DMS53 (cell line): ENCODE measurements at regions not wholly inside any gene's neighbourhood (a gene's known extent, or its start where the extent isn't known, plus 50 kb on each side); places are given as distances from the start of the nearest gene placed in this dataset.
"Not testable (repeated sequence)": the region's sequence is repeated elsewhere in the genome, so short reads cannot be mapped to it uniquely, and the experiment has no call there.

Experiments
- DNase-seq: peaks from one replicate; lab custom pipeline; 2025; lab: John Stamatoyannopoulos, UW

DNA sequence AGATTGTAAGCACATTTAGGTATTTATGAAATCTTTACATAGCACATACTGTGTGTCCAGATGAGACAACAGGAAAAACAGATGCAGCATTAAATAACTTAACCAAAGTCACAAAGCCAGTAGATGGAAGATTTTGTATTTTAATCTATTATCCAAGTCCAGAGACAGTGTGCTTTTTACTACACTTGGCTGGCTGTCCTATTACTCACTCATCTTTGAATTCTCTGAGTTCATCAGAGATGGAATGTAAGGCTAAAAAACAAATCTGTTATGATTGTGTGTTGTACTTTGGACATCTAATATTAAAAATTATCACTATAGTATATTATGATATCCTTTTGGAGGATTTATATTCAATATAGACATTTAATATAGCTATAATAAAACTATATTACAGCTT lies 1189.4 kb downstream of the DSC3 start:
- no peak for DNase-seq

DNA sequence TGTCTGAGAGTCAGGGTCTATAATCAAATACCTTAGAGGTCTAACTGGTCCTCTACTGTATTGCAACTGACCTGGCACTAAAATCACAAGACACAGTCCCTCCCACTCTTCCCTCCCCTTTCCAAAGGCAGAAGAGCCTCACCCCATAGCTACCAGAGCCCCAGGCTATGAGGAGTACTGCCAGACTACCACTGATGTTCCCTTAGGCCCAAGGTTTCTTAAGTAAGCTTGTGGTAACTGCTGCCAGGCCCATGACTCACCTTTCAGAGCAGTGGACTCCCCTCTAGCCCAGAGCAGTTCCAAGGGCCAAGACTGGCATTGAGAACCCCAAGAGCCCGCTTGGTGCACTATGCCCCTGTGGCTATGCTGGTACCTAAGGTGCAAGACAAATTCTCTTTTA lies 1193.4 kb downstream of the DSC3 start:
- DNase-seq = no peak

DNA sequence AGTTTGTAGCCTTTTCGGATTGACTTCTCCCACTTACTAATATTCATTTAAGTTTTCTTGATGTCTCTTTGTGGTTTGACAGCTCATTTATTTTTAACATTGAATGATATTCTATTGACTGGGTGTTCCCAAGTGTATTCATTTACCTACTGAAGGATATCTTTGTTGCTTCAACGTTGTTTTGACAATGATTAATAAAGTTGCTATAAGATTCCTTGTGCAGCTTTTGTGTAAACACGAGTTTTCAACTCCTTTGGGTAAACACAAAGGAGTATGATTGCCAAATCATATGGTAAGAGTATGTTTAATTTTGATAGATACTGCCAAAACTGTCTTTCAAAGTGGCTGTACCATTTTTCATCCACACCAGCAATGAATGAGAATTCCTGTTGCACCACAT lies 1200.9 kb downstream of the DSC3 start:
- no peak for DNase-seq

DNA sequence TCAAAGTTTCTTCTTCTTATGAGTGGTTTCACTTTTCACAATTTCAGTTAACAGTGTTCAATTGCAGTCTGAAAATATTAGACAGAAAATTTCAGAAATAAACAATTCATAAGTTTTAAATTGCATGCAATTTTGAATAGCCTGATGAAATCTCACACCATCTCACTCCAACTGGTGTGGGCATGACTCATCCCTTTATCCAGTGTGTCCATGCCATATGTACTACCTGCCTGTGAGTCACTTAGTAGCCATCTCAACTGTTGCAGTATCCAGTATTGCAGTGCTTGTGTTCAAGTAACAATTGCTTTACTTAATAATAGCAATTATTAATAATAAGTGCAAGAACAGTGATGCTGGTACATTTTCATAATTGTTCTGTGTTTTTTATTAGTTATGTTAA lies 1202.5 kb downstream of the DSC3 start:
- DNase-seq = peak; percentile 80

DNA sequence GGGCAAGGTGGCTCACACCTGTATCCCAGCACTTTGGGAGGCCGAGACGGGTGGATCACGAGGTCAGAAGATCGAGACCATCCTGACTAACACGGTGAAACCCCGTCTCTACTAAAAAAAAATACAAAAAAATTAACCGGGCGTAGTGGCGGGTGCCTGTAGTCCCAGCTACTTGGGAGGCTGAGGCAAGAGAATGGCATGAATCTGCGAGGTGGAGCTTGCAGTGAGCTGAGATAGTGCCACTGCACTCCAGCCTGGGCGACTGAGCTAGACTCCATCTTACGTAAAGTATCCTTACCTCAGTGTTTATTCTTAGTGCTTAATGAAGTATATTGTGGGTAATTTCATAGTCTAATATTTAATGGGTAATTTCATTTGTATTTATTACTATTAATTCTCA lies 1203.6 kb downstream of the DSC3 start:
- DNase-seq = not testable (repeated sequence)

DNA sequence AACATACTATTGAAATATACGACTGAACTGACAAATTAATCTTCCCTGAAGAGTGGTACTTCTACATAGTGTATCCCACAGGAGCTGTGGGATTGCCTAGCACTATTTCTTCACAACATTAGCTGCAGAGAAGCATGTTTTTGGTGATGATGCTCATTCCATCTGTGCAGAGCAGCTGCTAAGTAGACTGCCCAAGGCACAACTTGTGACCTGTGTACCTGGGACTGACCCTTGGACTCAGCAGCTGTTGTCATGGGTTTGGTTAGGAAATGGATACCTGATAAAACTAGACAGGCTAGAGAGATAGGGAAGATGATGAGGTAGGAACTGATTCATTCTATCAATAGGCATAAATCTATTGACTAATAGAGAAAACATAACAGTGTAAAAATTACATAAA lies 1204.0 kb downstream of the DSC3 start:
- DNase-seq = peak; percentile 74

DNA sequence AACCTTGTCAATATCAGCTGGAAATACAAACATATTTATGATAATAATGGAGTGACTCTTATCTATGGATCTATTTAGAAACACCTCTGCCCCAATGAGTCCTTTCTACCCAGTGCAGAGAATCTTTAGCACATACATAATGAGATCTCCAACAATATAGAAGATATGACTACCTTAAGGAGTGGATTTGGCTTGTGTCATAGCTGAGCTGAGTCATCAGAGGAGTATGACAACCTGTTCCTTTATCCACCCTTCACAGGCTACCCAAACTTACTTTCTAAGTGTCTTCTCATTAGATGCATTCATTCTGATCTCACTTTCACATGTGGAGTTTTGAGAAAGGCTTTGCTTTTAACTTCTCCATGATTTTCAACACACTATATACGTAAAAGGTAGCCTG lies 1218.9 kb downstream of the DSC3 start:
- peak; percentile 4 for DNase-seq

DNA sequence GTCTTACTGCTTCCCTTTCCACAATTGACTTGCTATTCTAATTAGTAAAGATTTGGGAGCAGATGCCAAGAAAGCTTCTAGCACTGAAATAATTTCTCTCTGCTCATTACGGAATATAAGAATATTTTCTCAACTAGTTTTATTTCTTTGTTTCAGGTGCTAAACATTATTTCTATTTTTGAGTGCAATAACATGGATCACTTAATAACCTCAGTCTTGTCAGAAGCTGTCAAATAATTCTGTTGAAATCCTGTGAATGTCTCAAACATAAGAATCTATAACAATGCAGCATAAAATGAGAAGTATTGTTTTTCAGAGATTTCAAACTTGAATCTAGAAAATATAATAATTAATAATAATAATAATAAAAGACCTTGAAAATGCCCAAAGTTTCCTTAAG lies 1221.0 kb downstream of the DSC3 start:
- DNase-seq = no peak

DNA sequence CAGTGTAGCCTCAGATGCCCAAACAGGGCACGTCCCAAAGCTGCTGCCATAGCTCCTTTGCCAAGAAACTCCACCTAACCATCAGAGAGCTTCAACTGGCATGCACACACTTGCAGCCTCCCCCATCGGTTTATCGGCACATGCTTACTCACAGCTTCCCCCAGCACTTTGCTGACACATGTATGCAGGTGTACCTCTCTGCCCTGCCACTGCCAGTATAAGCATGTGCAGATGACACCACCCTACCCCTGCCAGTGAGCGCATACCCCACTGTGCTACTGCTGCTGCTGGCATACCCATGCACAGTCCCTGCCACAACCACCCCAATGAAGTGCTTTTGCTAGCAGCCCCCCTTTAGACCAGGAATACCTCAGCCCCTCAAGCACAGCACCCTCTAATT lies 1231.0 kb downstream of the DSC3 start:
- no peak for DNase-seq

DNA sequence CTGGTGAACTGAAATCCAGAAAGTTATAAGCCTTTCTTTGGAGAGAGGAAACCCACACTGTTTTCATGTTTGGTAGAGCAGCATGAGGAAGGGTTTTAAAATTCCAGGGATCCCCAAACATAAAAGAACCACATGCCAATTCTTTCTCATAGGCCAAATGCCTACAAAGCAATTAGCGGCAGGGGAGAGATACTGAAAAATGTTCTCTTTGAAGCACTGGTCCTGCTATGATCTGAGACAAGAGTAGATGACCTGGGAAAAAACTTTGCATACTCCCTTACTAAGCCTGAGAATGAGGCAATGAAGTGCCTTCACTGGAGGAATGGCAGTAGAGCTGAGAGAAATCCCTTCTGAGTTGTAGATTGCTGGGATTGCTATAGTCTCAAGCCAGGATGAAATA lies 1261.7 kb downstream of the DSC3 start:
- no peak for DNase-seq

DNA sequence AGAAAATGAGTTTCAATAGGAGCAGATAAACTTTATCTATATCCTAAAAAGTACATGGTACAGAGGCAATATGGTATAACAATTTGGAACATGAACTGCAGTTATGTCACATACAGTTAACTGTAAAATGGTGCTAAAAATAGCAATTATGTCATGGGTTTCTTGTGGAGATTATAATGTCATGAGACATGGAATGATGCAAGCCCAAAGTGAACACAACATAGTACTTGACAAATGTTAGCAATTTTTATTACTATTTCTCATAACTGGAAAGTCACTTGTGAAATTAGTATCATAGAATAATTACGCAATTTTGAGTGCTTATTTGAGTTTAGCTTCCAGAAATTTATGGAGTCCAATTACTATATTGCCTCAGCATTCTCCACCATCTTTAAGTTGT lies 1263.4 kb downstream of the DSC3 start:
- no peak for DNase-seq

DNA sequence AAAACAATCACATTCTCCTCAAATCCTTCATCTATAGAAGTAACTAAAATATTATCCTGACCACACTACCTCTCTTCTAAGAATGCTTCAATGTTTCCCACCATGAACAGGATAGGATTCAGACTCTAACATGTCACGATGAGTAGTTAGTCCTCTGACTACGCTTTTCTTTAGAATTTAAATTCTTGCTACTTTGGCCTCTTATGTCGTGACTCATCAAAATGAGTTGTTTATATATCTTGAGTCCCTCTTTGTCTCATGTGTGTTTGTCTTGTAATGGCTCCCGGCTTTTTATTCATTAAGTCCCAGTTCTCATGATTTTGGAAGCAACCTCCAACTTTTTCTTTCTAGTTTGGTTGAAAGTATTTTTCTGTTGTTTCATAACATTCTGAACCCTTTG lies 1289.2 kb downstream of the DSC3 start:
- no peak for DNase-seq

DNA sequence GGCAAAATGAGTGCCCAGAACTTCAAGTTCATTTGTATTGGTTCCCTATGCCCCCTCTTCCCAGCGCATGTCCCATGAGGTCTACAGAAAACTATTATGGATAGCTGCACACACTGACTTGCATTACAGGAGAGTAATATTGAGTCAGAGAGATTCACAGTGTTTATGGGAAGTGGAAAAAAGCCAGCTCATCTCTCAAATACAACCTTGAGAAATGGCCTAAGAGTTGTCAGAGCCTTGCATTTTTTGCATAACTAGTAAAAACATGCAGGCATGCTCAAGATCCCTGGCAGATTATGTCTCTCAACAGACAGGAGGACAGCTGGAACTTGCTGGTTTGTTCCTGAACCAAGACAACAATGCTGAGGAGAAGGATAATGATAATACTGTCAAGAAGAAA lies 1292.8 kb downstream of the DSC3 start:
- DNase-seq = no peak

DNA sequence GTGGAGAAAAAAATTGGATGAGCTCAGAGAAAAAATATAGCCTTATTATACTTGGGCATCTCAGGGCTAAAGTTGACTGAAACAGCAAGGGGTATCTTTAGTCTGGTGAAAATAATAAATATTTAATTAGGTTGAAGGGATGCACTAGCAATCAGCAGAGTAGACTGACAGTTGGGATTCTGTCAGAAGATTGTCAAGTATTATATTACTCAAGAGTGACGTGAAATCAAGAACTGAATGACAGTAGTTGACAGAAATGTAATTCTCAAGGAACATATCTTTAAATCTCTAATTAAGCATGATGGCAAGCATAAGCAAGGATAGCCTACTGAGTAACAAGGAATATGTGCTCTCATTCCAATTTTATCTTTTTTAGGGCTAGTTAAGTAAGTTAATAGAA lies 1301.1 kb downstream of the DSC3 start:
- DNase-seq = no peak

DNA sequence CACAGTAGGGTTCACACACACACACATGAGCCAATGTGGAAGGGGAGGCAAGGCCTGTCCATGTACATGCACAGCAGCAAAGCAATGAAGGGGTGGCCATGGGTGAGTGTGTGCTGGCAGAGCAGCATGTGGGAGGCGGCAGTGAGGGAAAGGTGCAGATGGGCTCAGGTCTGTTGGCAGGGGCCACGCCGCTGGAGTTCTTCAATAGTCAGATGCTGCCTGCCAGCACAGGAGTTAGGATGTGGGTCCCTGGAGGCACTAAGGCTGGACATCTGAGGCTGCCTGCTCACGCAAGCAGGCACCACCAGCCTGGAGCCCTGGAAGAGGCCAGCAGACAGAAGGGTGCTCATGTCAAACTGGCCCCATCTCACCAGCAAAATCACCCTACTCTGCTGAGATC lies 1304.9 kb downstream of the DSC3 start:
- no peak for DNase-seq

DNA sequence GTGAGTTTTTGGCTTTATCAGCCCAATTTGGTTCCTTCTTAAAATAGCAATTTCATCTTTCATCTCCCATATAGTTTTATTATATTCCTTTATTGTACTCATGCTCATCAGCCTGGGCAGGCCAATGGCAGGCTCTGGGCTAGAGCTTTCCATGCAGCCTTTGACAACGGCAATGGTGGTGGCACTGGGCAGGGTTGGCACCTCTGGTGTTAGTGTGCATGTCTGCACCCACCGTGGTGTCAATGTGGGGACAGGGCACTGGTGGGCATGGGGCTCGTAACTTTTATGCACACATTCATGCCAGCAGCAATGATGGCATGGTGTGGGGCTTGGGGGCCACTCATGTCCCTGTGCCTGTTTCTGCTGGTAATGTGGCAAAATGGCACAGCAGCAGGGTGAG lies 1305.4 kb downstream of the DSC3 start:
- no peak for DNase-seq

DNA sequence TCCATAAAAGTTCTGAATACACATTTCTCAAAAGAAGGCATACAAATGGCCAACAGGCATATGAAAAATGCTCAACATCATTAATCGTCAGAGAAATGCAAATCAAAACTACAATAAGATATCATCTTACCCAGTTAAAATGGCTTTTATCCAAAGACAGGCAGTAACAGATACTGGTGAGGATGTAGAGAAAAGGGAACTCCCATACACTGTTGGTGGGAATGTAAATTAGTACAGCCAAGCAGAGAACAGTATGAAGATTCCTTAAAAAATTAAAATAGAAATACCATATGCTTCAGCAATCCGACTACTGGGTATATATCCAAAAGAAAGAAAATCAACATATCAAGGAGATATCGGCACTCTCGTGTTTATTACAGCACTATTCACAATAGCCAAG lies 1312.5 kb downstream of the DSC3 start:
- no peak for DNase-seq

DNA sequence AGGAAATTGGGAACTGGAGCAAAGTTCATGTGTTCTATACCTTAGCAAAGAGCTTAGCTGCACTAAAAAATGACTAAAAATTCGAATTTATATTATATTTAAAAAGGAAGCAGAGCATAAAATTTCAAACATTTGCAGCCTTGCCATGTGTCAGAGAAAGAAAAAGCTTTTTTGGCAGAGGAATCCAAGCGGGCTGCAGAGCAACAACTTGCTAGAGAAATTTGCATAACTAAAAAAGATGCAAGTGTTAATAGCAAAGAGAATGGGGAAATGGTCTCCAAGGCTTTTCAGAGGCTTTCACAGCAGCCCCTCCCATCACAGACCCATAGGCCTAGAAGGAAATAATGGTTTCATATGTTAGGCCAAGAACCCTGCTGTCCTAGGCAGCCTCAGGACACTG lies 1315.9 kb downstream of the DSC3 start:
- no peak for DNase-seq

DNA sequence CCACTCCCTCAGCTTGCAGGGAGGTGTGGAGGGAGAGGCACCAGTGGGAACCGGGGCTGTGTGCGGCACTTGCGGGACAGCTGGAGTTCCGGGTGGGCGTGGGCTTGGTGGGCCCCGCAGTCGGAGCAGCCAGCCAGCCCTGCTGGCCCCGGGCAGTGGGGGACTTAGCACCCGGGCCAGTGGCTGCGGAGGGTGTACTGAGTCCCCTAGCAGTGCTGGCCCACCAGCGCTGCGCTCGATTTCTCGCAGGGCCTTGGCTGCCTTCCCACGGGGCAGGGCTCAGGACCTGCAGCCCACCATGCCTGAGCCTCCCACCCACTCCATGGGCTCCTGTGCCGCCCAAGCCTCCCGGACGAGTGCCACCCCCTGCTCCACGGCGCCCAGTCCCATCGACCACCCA lies 1319.1 kb downstream of the DSC3 start:
- not testable (repeated sequence) for DNase-seq

DNA sequence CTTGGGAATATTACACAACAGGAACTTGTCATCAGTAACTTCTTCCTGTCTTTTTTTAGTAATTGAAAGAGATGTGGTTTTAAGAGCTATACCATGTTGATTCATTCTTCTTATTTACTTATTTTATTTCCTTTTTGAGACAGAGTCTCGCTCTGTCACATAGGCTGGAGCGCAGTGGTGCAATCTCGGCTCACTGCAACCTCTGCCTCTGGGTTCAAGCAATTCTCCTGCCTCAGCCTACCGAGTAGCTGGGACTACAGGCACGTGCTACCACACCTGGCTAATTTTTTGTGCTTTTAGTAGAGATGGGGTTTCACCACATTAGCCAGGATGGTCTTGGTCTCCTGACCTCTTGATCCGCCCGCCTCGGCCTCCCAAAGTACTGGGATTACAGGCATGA lies 1326.6 kb downstream of the DSC3 start:
- not testable (repeated sequence) for DNase-seq

DNA sequence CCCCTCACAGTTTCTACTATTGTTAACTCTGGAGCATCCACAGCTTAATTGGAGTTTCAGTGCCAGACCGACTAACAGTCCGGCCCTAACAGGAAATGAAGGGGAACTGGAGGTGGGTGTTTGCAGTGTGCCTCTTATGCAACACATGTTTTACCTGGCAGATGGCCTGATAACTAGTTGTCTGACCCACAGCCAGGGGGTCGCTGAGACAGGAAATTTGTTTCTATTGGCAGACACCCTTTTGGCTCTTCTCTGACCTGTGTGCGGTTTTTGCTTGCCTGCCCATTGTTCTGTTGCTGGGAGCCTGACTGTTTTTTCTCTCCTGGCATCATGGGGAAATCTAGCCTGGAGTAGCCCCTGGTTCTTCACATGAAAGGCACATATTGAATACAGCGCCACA lies 1329.8 kb downstream of the DSC3 start:
- no peak for DNase-seq

DNA sequence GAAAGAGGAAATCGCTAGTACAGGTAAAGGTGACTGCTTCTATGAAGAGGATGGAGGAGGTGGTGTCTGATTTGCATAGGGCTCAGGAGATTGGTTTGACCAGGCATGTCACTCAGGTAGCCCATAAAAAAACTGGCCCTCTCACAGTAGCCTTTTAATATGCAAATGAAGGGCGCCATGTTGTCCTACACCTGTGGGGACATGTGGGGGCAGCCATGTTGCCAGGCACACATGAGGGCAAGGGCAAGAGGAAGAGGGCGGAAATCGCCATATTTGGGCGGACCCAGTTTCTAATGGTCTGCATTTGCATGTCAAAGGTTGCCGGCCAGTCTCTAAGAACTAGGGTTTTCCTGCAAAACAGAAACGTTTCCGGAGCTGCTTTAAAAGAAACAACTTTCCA lies 1330.6 kb downstream of the DSC3 start:
- DNase-seq = peak; percentile 1

DNA sequence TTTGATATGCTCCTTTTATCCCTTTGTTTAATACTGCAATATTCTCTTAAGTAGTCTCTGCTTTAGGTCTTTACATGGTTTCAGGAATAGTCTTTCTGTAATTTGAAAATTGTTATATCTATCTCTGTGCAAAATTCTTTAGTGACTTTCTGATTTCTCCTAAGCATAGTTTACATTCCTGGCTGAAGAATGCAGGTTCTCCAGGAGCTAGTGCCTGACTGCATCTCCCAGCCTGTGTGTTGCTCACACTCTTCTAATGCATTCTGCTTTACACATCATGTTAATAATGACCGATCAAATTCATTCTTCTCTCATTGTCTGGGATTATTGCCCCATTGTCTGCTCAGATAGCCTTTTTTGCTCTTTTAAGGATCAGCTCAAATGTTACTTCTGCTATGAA lies 1349.2 kb downstream of the DSC3 start:
- no peak for DNase-seq

DNA sequence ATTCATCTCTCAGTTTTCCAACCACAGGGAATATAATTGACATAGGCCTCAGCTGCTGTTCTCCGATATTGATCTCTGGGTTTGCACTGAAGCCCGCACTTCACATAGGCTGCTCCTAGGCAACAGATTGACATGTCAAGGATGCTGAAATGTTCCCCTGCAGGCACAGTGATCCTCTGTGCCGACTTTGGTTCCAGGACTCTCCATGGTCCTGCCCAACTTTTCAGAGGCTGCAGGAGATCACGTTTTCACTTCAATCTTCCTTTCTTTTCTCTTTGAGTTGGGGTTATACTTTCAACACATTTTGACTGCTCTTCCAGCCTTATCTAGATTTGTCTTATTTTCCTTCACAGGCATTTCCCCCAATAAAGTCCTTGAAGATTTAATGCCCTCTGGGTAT lies 1361.0 kb downstream of the DSC3 start:
- DNase-seq = no peak

DNA sequence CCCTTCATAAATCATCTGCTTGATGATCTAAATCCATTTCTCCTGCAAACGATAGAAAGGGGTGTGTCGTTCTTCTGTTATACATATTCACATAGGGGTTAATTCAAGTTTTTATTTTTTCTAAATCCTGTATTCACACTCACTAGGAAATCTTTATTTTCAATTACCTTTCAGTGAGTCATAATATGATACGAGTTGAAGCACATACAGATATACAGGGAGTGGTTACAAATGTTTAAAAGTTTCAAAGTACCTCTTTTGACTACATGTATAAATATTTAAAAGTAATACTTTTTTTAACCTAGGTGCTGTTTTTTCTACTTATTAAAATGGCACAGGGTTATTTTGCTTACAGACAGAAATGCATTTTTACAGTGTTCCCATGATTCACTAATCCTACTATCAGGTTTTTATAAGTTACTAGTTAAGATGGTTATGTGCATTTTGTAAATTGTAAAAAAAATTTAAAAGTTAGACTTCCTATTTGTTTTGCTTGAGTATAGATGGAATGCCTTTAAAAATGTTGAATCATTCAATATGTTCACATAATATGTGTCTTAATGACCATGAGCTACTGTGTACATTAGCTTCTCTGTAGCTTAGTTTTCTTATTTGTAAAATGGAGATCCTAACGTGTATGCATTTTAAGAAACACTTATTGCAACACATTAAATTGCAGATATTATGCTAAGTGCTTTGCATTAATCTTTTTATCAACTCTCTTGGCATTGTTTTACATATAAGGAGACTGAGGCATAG lies 1378.1 kb downstream of the DSC3 start:
- DNase-seq = no peak
